ENCODE measurements at regions not wholly inside any gene's neighbourhood (a gene's known extent, or its start where the extent isn't known, plus 50 kb on each side); places are given as distances from the start of the nearest gene placed in this dataset.

- Histone ChIP-seq H3K79me2 (ENCODE audit: low read depth) (no peaks in the 10 kb centered on the region), H3K27me3 (ENCODE audit: insufficient read depth, low read depth) (no peaks in the 10 kb centered on the region), H3K36me3 (ENCODE audit: low read depth) (no peaks in the 10 kb centered on the region), H3K27ac (no peak overlapping the region), H3K4me1 (replicated peaks; ENCODE audit: insufficient read depth) (no peaks in the 10 kb centered on the region), H3K4me3 (no peak overlapping the region), H3K9me2 (ENCODE audit: insufficient read depth) (no peaks in the 10 kb centered on the region), H3K9me3 (ENCODE audit: insufficient read depth, low read depth) (no peaks in the 10 kb centered on the region), H4K20me1 (ENCODE audit: insufficient read depth) (no peaks in the 10 kb centered on the region), H3K4me2 (no peak overlapping the region), H2AFZ (no peak overlapping the region), H3F3A (ENCODE audit: insufficient read depth, low read depth) (no peaks in the 10 kb centered on the region)
- intact Hi-C loops (cut with micrococcal nuclease; ENCODE audit: unreplicated experiment) = no loop called here
- POLR2A ChIA-PET (ENCODE audit: unreplicated experiment) = no interaction called here
- CTCF ChIA-PET = no interaction called here
- BruUV-seq (replicated peaks) = no TSS peak
- no peak for DNase-seq
- TF ChIP-seq EZH2 (IDR thresholded peaks at IDR 0.05; ENCODE audit: low read depth) = no peak
- no peak for TF ChIP-seq CTCF (conservative IDR thresholded peaks at IDR 0.05)
These were observed 204.8 kb upstream of the VCX start for GRCh38 chrX:7638078-7638710.

- no TSS peak for BruUV-seq (replicated peaks)
- TF ChIP-seq EZH2 (IDR thresholded peaks at IDR 0.05; ENCODE audit: low read depth) = no peak
- no peak for TF ChIP-seq CTCF (conservative IDR thresholded peaks at IDR 0.05)
- Histone ChIP-seq H3K27ac (no peak overlapping the region), H3F3A (ENCODE audit: insufficient read depth, low read depth) (no peaks in the 10 kb centered on the region), H4K20me1 (ENCODE audit: insufficient read depth) (no peaks in the 10 kb centered on the region), H3K9me3 (ENCODE audit: insufficient read depth, low read depth) (no peaks in the 10 kb centered on the region), H3K36me3 (ENCODE audit: low read depth) (no peaks in the 10 kb centered on the region), H3K9me2 (ENCODE audit: insufficient read depth) (no peaks in the 10 kb centered on the region), H3K4me3 (no peak overlapping the region), H2AFZ (no peak overlapping the region), H3K4me2 (no peak overlapping the region), H3K79me2 (ENCODE audit: low read depth) (no peaks in the 10 kb centered on the region), H3K4me1 (replicated peaks; ENCODE audit: insufficient read depth) (no peaks in the 10 kb centered on the region), H3K27me3 (ENCODE audit: insufficient read depth, low read depth) (no peaks in the 10 kb centered on the region)
- POLR2A ChIA-PET (ENCODE audit: unreplicated experiment) = no interaction called here
- CTCF ChIA-PET = no interaction called here
- DNase-seq = no peak
- intact Hi-C loops (cut with micrococcal nuclease; ENCODE audit: unreplicated experiment) = no loop called here
These were observed 205.9 kb upstream of the VCX start for GRCh38 chrX:7637066-7637465.

- no peaks in the 10 kb centered on the region for H3K36me3 ChIP-seq (ENCODE audit: low read depth)
- H3F3A ChIP-seq (ENCODE audit: insufficient read depth, low read depth) = no peaks in the 10 kb centered on the region
- no peaks in the 10 kb centered on the region for H3K27me3 ChIP-seq (ENCODE audit: insufficient read depth, low read depth)
- no peak overlapping the region for H3K4me2 ChIP-seq
- ChIA-PET POLR2A (ENCODE audit: unreplicated experiment) (no interaction called here), CTCF (no interaction called here)
- no peak for TF ChIP-seq EZH2 (IDR thresholded peaks at IDR 0.05; ENCODE audit: low read depth)
- no peak for TF ChIP-seq CTCF (conservative IDR thresholded peaks at IDR 0.05)
- no peaks in the 10 kb centered on the region for H3K4me1 ChIP-seq (replicated peaks; ENCODE audit: insufficient read depth)
- intact Hi-C loops (cut with micrococcal nuclease; ENCODE audit: unreplicated experiment) = no loop called here
- no peak overlapping the region for H3K27ac ChIP-seq
- H3K79me2 ChIP-seq (ENCODE audit: low read depth) = no peaks in the 10 kb centered on the region
- BruUV-seq (replicated peaks) = no TSS peak
- no peaks in the 10 kb centered on the region for H3K9me2 ChIP-seq (ENCODE audit: insufficient read depth)
- no peak for DNase-seq
- H2AFZ ChIP-seq = no peak overlapping the region
- no peaks in the 10 kb centered on the region for H3K9me3 ChIP-seq (ENCODE audit: insufficient read depth, low read depth)
- no peak overlapping the region for H3K4me3 ChIP-seq
- no peaks in the 10 kb centered on the region for H4K20me1 ChIP-seq (ENCODE audit: insufficient read depth)
These were observed 207.4 kb upstream of the VCX start for GRCh38 chrX:7635604-7636003.
